Stimulated activated CD4-positive, alpha-beta T cell treated with anti-CD3 and anti-CD28 coated beads, Interleukin-1b, Interleukin-23, amount 100 ng/mL, for 24 hours (primary cell): ENCODE measurements at regions not wholly inside any gene's neighbourhood (a gene's known extent, or its start where the extent isn't known, plus 50 kb on each side); places are given as distances from the start of the nearest gene placed in this dataset.

ENCODE experiments used
- DNase-seq, 4 experiments: peaks; one replicate each; pipeline ENCODE4 v3.0.0-alpha.2; 2020; ENCODE audit warnings: low read depth in 4 of 4, low spot score in 1 of 4

- no peak for DNase-seq
These were observed 119.0 kb downstream of the NCOR2 start for GRCh38 chr12:124448241-124448954.

DNA sequence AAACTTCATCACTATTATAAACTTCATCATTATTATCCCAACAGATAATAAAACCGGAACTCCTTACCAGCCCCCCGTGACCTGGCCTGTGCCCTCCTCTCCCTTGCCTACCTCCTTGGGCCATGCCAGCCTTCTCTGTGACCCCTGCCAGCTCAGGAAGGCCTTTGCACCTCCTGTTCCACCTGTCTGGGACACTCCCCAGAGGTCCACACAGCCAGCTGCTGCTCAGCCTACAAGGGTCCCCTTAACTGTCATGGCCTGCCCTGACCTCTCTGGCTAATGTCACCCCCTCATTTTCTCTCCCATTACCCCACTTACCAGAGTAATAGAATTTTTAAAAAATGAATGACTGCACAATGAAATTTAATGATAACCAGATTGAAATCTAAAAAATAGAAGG, 121.0 kb downstream of the NCOR2 start:
- no peak for DNase-seq

- no peak for DNase-seq
These were observed 121.6 kb downstream of the NCOR2 start for GRCh38 chr12:124445826-124446225.

- no peak for DNase-seq
These were observed 122.2 kb downstream of the NCOR2 start for GRCh38 chr12:124445121-124445718.

DNA sequence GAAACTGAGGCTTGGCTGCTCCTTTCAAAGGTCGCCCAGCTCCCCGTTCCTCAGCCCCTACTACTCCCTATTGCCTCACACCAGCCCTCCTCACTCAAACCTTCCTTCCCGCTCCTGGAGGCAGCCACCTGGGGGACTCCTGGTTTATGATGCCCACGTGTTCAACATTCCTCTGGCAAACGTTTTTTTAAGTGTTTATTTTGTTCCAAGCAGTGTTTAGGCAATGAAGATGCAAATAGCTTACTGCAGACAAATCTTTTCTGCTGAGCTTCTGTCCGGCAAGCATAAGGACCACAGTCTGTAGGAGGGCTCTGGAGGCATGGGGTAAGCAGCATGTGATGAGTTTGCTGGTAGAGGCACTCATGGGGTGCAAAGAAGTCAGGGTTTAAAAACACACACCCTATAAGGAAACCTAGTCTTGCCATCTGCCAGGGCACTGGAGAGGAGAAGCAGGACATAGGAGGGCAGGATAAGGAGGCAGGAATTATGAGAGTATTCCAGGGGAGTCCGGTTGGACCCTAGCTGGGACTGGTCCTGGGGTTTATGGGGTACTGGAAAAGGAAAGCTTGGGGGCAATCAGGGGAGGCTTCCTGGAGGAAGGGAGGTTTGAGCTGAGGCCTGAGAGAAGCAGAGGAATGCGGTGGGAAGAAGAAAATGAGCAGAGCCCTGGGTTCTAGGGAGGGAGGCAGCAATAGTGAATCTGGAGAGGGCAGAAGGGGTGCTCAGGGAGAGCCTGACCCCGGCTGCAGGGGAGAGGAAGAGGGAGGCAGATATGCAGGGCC, 123.3 kb downstream of the NCOR2 start:
- DNase-seq: no peak

DNA sequence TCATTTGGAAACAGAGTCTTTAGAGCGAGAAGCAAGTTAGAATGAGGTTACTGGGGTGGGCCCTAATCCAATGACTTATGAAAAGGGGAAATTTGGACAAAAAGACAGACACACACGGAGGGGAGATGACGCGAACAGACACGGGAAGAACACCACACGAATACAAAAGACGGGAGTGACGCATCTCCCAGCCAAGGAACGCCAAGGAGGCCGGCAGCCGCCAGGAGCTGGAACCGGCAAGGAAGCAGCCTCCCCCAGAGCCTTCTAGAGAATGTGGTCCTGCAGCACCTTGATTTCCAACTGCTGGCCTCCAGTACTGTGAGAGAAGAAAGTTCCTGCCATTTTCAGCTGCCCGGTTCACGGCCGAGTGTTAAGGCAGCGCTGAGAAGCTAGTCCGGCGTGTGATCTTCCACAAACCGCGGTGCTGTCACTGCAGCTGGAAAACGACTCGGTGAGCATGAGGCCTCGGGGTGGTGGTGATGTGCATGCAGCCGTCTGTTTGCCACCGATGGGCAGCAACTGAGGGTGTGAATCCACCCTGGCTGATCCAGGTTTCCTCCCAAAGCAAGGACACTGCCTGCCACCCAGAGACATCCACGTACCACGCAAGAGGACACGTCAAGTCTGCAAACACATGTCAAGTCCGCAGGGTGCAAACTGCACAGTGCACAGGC, 124.5 kb downstream of the NCOR2 start:
- no peak for DNase-seq

GRCh38 chr12:124442281-124442680, 125.1 kb downstream of the NCOR2 start:
- DNase-seq: no peak

- no peak for DNase-seq
These were observed 125.8 kb downstream of the NCOR2 start for GRCh38 chr12:124441443-124442194.

GRCh38 chr12:124440841-124441381, 126.5 kb downstream of the NCOR2 start:
- no peak for DNase-seq

- no peak for DNase-seq
These were observed 127.3 kb downstream of the NCOR2 start for GRCh38 chr12:124440031-124440626.

- no peak for DNase-seq
These were observed 128.9 kb downstream of the NCOR2 start for GRCh38 chr12:124438437-124439056.

GRCh38 chr12:124437617-124438436, 129.6 kb downstream of the NCOR2 start:
- DNase-seq: no peak

DNA sequence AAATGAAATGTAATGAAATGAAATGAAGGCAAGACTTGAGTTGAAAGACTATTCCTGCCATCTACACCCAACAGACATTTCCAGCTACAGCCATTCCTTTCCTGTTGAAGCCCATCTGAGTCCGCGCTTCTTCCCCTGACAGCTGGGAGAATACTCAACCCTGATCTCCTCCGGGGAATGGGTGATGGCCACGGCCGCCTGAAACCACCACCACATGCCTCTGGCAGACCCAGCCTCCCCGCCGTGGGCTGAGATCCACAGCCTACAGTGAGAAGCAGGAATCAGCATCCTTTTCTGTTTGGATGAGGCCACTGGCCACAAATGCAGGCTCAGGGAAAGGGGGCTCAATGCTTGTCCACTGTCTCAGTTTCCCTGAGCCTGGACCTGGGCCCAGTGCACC, 130.3 kb downstream of the NCOR2 start:
- DNase-seq: no peak

DNA sequence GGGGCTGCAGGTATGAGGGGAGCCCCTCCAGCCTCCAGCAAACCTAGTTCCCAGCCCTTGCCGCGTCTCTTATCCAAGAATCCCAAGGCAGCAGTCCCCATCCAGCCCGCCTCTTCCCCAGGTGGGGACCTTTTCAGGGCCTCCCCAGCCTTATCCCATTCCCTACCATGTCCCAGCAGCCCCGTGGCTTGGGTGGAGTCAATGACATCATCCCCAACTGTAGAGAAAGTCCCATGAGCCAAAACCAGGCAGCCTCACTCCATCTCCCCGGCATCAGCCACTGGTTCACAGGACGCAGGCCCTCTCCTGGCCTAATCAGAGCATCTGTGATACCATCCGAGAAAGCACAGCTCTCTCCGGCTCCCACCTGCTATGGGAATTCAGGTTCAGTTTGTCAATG, 131.0 kb downstream of the NCOR2 start:
- DNase-seq: no peak

DNA sequence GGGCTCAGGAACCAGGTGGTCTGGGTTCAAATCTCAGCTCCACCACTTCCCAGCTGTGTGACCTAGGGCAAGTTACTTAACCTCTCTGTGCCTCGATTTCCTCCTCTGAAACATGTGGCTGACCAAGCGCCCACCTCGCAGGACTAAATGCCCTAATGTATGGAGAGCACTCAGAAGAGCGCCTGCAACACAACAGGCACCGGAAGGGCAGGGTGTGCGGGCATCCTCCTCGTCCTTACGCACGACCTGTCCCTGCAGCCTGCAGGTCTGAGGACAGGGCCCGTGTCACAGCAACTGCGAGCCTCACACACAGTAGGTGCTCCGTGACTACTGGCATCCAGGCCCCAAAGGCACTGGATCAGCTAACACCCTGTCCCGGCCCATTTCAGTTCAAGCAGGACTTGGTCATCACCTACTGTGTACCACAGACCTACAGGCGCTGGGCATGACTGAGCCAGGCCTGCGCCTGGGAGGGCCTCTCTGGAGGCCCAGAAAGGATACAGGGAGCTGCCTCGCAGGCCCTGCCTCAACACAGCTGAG, 131.5 kb downstream of the NCOR2 start:
- no peak for DNase-seq

- DNase-seq: no peak
These were observed 132.2 kb downstream of the NCOR2 start for GRCh38 chr12:124434951-124435805.

DNA sequence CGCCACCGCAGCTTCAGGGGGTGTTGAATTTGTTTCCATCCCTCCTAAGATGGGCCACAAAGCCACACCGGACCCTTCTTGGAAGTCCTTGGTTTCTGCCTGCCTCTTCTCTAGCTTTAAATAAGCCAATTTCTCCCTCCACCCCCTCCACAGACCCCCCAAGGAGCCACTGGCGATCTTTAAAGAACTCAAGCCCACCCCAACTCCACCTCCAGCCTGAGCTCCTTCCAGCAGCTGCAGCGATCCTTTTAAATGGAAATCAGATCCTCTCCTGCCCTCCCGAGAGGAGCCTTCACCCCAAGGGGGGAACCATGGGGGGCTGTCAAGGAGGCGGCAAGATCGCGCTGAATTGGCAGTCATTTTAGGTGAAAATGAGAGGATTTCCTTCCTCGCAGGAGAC, 133.1 kb downstream of the NCOR2 start:
- no peak for DNase-seq

GRCh38 chr12:124433879-124434278, 133.5 kb downstream of the NCOR2 start:
- no peak for DNase-seq
